RWPE2 (cell line): ENCODE measurements at regions not wholly inside any gene's neighbourhood (a gene's known extent, or its start where the extent isn't known, plus 50 kb on each side); places are given as distances from the start of the nearest gene placed in this dataset.

Source experiments
- ATAC-seq: fragments of 200-7000 bp; cut with Tn5 transposase; 3 replicates; pipeline ENCODE4 v1.9.1; 2021; ENCODE audit warnings: low read depth
- DNase-seq: peaks from one replicate; pipeline ENCODE4 v3.0.0-alpha.2; 2020; ENCODE audit warnings: low spot score
- H3K27ac ChIP-seq: fragments of 450-650 bp; 2 replicates; pipeline ENCODE4 v1.5.1; 2017; ENCODE audit warnings: mild to moderate bottlenecking; ENCODE audit not compliant: poor library complexity, severe bottlenecking
- H3K27me3 ChIP-seq: fragments of 250-450 bp; sonication (Bioruptor Pico); 2 replicates; pipeline ENCODE4 v1.5.1; 2021; ENCODE audit warnings: mild to moderate bottlenecking, moderate library complexity; ENCODE audit not compliant: insufficient read depth, poor library complexity, severe bottlenecking
- H3K36me3 ChIP-seq: fragments of 250-450 bp; sonication (Bioruptor Pico); 2 replicates; pipeline ENCODE4 v1.5.1; 2020; ENCODE audit warnings: low read depth, mild to moderate bottlenecking, moderate library complexity
- H3K4me1 ChIP-seq: fragments of 250-450 bp; sonication (Bioruptor Pico); 2 replicates; pipeline ENCODE4 v1.5.1; 2021; ENCODE audit warnings: mild to moderate bottlenecking, moderate library complexity; ENCODE audit not compliant: insufficient read depth, poor library complexity, severe bottlenecking
- H3K4me3 ChIP-seq: fragments of 250-450 bp; sonication (Bioruptor Pico); 2 replicates; pipeline ENCODE4 v1.5.1; 2021; ENCODE audit warnings: mild to moderate bottlenecking, moderate library complexity; ENCODE audit not compliant: severe bottlenecking
- H3K9me3 ChIP-seq: fragments of 250-450 bp; sonication (Bioruptor Pico); 2 replicates; pipeline ENCODE4 v1.5.1; 2021; ENCODE audit warnings: mild to moderate bottlenecking, moderate library complexity; ENCODE audit not compliant: severe bottlenecking
- TF ChIP-seq, protein P1 (sequence below): fragments of 450-650 bp; IDR thresholded peaks from one replicate; pipeline ENCODE4 v1.5.1; 2017; ENCODE audit warnings: mild to moderate bottlenecking, moderate library complexity; ENCODE audit not compliant: poor library complexity, severe bottlenecking

DNA sequence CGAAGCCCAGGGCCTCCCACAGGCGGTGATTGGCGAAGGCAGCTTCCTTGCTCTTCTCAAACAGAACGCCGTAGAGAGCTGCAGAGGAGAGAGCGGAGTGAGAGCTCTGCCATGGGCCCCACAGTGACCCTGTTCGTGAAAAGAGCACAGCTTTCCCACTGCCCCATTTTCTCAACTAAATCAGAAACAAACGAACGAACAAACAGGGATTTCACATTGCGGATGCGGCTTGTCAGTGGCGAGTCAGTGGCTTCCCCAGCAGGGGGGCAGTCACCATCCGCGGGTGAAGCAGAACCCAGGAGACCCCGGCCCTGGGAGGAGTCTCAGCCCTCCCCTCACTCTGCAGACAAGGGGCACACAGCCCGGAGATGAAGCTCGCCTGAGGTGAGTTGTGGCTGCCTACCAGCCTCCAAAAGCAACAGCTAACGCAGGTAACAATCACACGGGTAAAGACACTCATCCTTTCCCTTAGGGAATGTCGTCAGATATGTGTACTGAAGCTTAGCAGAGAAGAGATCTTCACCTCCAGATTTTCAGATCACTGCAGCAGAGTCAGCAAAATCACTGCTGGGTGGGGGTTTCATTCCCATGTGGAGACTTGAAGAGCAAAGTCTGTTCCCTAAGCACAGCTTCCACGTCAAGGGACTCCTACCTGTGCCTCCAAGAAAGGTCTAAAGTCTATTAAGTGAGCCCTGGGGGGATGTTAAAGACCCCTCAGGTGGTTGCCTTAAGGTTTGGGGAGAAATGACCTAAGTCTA lies 51.2 kb upstream of the GPR31 start:
- Histone ChIP-seq H3K27ac (no peak overlapping the region), H3K4me3 (no peak overlapping the region), H3K9me3 (no peaks in the 10 kb centered on the region), H3K27me3 (peaks cover 13% of the 10 kb centered on the region), H3K4me1 (no peaks in the 10 kb centered on the region), H3K36me3 (no peaks in the 10 kb centered on the region)
- TF ChIP-seq, protein P1, sequence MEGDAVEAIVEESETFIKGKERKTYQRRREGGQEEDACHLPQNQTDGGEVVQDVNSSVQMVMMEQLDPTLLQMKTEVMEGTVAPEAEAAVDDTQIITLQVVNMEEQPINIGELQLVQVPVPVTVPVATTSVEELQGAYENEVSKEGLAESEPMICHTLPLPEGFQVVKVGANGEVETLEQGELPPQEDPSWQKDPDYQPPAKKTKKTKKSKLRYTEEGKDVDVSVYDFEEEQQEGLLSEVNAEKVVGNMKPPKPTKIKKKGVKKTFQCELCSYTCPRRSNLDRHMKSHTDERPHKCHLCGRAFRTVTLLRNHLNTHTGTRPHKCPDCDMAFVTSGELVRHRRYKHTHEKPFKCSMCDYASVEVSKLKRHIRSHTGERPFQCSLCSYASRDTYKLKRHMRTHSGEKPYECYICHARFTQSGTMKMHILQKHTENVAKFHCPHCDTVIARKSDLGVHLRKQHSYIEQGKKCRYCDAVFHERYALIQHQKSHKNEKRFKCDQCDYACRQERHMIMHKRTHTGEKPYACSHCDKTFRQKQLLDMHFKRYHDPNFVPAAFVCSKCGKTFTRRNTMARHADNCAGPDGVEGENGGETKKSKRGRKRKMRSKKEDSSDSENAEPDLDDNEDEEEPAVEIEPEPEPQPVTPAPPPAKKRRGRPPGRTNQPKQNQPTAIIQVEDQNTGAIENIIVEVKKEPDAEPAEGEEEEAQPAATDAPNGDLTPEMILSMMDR, result no peak
- no peak for ATAC-seq
- DNase-seq, result no peak

DNA sequence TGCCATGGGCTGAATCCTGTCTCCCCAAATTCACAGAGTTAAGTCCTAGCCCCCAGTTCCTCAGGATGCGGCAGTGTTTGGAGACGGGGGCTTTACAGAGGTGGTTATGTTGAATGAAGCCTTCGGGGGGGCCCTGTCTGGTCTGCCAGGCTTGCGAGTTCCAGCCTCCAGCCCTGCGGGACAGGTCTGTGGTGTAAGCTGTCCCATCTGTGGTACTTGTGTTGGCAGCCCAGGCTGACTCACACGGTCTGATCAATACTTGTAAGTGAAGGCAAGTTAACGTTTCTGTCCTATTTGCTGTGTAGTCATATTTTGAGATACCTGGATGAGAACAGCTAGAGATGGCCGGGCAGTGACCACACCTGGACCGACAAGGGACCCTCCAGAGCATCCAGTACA lies 51.8 kb upstream of the GPR31 start:
- H3K27me3 ChIP-seq, result peaks cover 13% of the 10 kb centered on the region
- H3K9me3 ChIP-seq, result no peaks in the 10 kb centered on the region
- no peaks in the 10 kb centered on the region for H3K36me3 ChIP-seq
- ATAC-seq (no peak), DNase-seq (no peak)
- H3K27ac ChIP-seq, result no peak overlapping the region
- H3K4me3 ChIP-seq, result no peak overlapping the region
- TF ChIP-seq, protein P1, result no peak
- H3K4me1 ChIP-seq, result no peaks in the 10 kb centered on the region

DNA sequence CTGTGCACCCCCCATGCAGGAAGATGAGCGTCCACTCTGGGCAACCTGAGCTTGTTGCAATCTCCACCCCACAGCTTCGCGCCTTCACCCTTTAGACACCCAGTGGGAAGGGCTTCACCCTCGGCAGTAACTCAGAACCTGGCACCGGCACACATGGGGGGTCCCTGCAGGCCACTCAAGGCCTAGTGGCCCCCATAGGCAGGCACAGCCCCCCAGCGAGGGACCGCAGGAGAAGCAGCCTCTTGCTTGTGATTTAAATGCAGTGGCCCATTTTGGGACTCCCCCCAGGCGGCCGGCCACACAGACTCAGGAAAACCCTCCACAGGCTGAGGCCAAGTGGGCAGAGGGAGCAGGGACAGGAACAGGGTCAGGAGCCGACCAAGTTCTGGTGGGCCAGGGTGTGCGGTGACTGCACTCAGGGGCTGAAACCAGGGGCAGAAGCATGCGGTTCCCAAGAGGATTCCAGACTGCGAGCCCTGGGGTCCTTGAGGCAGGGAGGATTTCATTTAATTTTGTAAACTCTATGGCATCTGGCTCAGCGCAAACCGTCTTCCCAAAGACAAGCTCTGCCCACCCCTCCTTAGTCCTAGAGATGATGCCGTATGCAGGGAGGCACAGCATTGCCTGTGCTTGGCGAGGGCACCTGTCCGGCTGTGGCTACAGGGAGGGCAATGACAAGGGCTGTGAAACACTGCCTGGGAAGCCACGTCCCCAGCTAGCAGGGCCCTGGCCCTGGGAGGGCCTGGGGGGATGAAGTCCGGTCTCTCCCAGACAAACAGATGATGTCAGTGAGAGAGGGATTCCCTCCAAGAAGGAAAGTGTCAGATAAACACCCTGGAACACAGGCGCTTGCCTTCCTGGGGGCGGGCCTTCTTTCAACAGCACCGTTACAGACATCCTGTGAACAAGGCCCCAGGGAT lies 52.9 kb upstream of the GPR31 start:
- H3K27me3 ChIP-seq, result peaks cover 13% of the 10 kb centered on the region
- no peak overlapping the region for H3K27ac ChIP-seq
- DNase-seq, result no peak
- TF ChIP-seq, protein P1, result no peak
- ATAC-seq, result no peak
- no peak overlapping the region for H3K4me3 ChIP-seq
- H3K4me1 ChIP-seq, result no peaks in the 10 kb centered on the region
- H3K36me3 ChIP-seq, result no peaks in the 10 kb centered on the region
- no peaks in the 10 kb centered on the region for H3K9me3 ChIP-seq

DNA sequence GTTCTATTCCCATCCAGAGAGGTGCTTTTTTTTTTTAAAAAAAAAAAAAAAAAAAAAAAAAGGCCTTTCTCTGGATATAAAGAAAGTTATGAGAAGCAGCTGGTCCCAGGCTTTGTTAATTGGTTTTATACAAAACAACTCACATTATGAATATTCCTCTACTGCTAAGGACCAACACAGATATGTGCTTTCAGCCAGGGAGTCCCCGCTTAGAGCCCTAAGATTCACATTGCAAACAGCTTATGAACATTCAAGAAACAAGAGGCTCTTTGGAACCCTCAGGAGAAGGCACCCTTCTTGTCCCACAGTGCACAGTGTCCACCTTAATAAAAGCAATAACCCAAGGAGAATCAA lies 53.5 kb upstream of the GPR31 start:
- H3K4me1 ChIP-seq, result no peaks in the 10 kb centered on the region
- H3K36me3 ChIP-seq, result no peaks in the 10 kb centered on the region
- TF ChIP-seq, protein P1, result no peak
- H3K9me3 ChIP-seq, result no peaks in the 10 kb centered on the region
- DNase-seq (no peak), ATAC-seq (no peak)
- H3K4me3 ChIP-seq, result no peak overlapping the region
- H3K27ac ChIP-seq, result no peak overlapping the region
- peaks cover 13% of the 10 kb centered on the region for H3K27me3 ChIP-seq
